ENCODE measurements at regions not wholly inside any gene's neighbourhood (a gene's known extent, or its start where the extent isn't known, plus 50 kb on each side); places are given as distances from the start of the nearest gene placed in this dataset.

- Histone ChIP-seq H3K9me3 (peaks cover 0 to 7% of the 10 kb centered on the region in 2 donors), H3K4me3 (no peak overlapping the region), H3K27ac (no peak overlapping the region), H3K36me3 (no peaks in the 10 kb centered on the region), H3K27me3 (no peaks in the 10 kb centered on the region), H3K4me1 (no peaks in the 10 kb centered on the region)
- DNase-seq (ENCODE audit: low spot score), result no peak
- peak; percentile 32 to 68 for TF ChIP-seq CTCF (IDR thresholded peaks at IDR 0.05)
Measured at GRCh38 chr3:24963762-24964625, 464.1 kb upstream of the RARB start.

GRCh38 chr3:24965706-24966385 lies 462.2 kb upstream of the RARB start:
- DNase-seq (ENCODE audit: low spot score), result no peak
- TF ChIP-seq CTCF (IDR thresholded peaks at IDR 0.05), result no peak
- H3K27me3 ChIP-seq, result no peaks in the 10 kb centered on the region

GRCh38 chr3:24968036-24968435 lies 460.0 kb upstream of the RARB start:
- DNase-seq (ENCODE audit: low spot score), result no peak
- H3K9me3 ChIP-seq, result no peaks in the 10 kb centered on the region

More at GRCh38 chr3:24965706-24966385, 462.2 kb upstream of the RARB start:
- H3K4me3 ChIP-seq, result no peak overlapping the region
- H3K27ac ChIP-seq, result no peak overlapping the region
- no peaks in the 10 kb centered on the region for H3K9me3 ChIP-seq
- H3K4me1 ChIP-seq, result no peaks in the 10 kb centered on the region
- H3K36me3 ChIP-seq, result no peaks in the 10 kb centered on the region

GRCh38 chr3:24972491-24972890 lies 455.6 kb upstream of the RARB start:
- no peaks in the 10 kb centered on the region for H3K4me1 ChIP-seq
- no peaks in the 10 kb centered on the region for H3K36me3 ChIP-seq
- H3K9me3 ChIP-seq, result no peaks in the 10 kb centered on the region
- no peak for TF ChIP-seq CTCF (IDR thresholded peaks at IDR 0.05)
- no peak for DNase-seq (ENCODE audit: low spot score)
- no peak overlapping the region for H3K4me3 ChIP-seq
- no peaks in the 10 kb centered on the region for H3K27me3 ChIP-seq
- H3K27ac ChIP-seq, result no peak overlapping the region

More at GRCh38 chr3:24968036-24968435, 460.0 kb upstream of the RARB start:
- Histone ChIP-seq H3K4me1 (no peaks in the 10 kb centered on the region), H3K27me3 (no peaks in the 10 kb centered on the region), H3K36me3 (no peaks in the 10 kb centered on the region), H3K4me3 (no peak overlapping the region), H3K27ac (no peak overlapping the region)
- TF ChIP-seq CTCF (IDR thresholded peaks at IDR 0.05), result no peak

- Histone ChIP-seq H3K9me3 (no peaks in the 10 kb centered on the region), H3K4me3 (no peak overlapping the region), H3K4me1 (no peaks in the 10 kb centered on the region), H3K27ac (no peak overlapping the region), H3K27me3 (no peaks in the 10 kb centered on the region), H3K36me3 (no peaks in the 10 kb centered on the region)
- TF ChIP-seq CTCF (IDR thresholded peaks at IDR 0.05), result no peak
- DNase-seq (ENCODE audit: low spot score), result no peak
Measured at GRCh38 chr3:24981309-24981708, 446.8 kb upstream of the RARB start.

Measured in right atrium auricular region (tissue), 2 donors.